Calu3 (cell line): ENCODE measurements at regions not wholly inside any gene's neighbourhood (a gene's known extent, or its start where the extent isn't known, plus 50 kb on each side); places are given as distances from the start of the nearest gene placed in this dataset.

Experiments
- BruUV-seq: library from RNA; stranded (reverse); fragments of 400-500 nt; replicated peaks from 2 replicates; lab custom pipeline; 2021; lab: Mats Ljungman, UMichigan
- CTCF ChIA-PET: fragments of 300-600 bp; sonication (Branson Sonifier 250); formaldehyde crosslinking; loops from one replicate; lab custom pipeline; 2022; ENCODE audit warnings: antibody characterized with exemption; lab: Charles Lee
- DNase-seq: peaks from one replicate; pipeline ENCODE4 v3.0.0; 2022
- H3K27ac Mint-ChIP-seq: one replicate; pipeline ENCODE4 v1.8.0; 2022; ENCODE audit warnings: mixed read lengths; ENCODE audit not compliant: unreplicated experiment
- H3K27me3 Mint-ChIP-seq: one replicate; pipeline ENCODE4 v1.8.0; 2022; ENCODE audit warnings: mixed read lengths; ENCODE audit not compliant: unreplicated experiment
- H3K36me3 Mint-ChIP-seq: one replicate; pipeline ENCODE4 v1.8.0; 2022; ENCODE audit warnings: mild to moderate bottlenecking, moderate library complexity, mixed read lengths; ENCODE audit not compliant: insufficient read depth, unreplicated experiment
- H3K4me1 Mint-ChIP-seq: one replicate; pipeline ENCODE4 v1.8.0; 2022; ENCODE audit warnings: mild to moderate bottlenecking, low read depth, mixed read lengths; ENCODE audit not compliant: unreplicated experiment
- H3K4me3 Mint-ChIP-seq: one replicate; pipeline ENCODE4 v1.8.0; 2022; ENCODE audit warnings: mild to moderate bottlenecking, low read depth, moderate library complexity, mixed read lengths; ENCODE audit not compliant: unreplicated experiment
- H3K9me3 Mint-ChIP-seq: one replicate; pipeline ENCODE4 v1.8.0; 2022; ENCODE audit warnings: low read depth, mixed read lengths; ENCODE audit not compliant: unreplicated experiment
- intact Hi-C: fragments of 100-400 bp; cut with micrococcal nuclease; formaldehyde crosslinking; loops from one replicate; pipeline ENCODE4 v1.10.0; 2022; ENCODE audit not compliant: unreplicated experiment
- TF ChIP-seq, protein P1 (sequence below): fragments of 200-600 bp; IDR thresholded peaks from one replicate; pipeline ENCODE4 v1.8.0; 2022; ENCODE audit warnings: antibody characterized with exemption; ENCODE audit not compliant: unreplicated experiment

DNA sequence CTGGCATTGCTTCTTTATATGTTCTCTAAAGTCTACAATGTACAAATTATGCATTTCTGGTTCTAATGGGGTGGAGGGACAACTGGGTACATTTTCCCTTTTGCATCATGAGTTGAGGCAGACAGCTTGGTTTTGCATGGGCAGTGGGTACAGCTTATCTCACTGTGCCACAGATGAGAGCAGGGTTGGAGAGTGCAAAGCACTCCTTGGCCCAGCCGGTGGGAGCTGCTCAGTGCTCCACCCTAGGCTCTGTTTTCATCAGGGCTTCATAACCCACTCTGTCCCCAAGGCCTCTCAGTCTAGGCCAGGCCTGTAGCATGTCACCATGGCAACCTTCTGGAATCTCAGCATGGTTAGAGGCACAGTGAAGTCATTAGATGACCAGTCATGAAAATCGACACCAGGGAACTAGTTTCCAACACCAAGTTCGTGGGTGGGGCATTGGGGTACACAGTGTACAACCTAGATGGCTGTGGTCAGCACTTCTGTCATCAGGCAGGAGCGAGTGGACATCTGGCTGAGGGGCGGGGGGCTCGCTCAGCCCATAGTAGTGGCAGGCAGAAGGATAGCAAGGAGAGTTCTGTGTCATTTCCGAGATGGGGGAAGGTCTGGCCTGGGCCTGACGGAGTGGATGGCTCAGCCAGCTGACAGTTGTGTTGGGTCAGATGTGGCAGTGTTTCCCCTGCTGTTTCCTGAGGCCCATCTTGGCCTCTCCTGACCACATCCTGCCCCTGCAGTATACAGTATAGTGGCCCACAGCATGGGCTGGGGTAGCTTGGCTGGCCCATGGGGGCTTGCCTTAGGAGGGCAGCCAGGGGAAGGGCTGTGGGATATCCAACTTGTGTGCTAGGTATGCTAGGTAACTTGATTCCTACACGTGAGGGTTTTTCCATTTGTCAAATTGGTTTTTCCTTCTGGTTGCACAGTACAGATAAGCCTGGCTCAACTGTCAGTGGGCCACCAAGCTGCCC is 75.7 kb upstream of the PRR23C start:
- H3K4me1 Mint-ChIP-seq: peaks cover 21% of the 10 kb centered on the region
- CTCF ChIA-PET: interaction anchor here (0.9 to 2.4 kb wide), 3 partner anchors 9 to 184 kb away, joined by 3 to 12 read pairs (median 6); no protein-coding TSS in a partner anchor
- DNase-seq: no peak
- TF ChIP-seq, protein P1, sequence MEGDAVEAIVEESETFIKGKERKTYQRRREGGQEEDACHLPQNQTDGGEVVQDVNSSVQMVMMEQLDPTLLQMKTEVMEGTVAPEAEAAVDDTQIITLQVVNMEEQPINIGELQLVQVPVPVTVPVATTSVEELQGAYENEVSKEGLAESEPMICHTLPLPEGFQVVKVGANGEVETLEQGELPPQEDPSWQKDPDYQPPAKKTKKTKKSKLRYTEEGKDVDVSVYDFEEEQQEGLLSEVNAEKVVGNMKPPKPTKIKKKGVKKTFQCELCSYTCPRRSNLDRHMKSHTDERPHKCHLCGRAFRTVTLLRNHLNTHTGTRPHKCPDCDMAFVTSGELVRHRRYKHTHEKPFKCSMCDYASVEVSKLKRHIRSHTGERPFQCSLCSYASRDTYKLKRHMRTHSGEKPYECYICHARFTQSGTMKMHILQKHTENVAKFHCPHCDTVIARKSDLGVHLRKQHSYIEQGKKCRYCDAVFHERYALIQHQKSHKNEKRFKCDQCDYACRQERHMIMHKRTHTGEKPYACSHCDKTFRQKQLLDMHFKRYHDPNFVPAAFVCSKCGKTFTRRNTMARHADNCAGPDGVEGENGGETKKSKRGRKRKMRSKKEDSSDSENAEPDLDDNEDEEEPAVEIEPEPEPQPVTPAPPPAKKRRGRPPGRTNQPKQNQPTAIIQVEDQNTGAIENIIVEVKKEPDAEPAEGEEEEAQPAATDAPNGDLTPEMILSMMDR: no peak
- H3K27ac Mint-ChIP-seq: no peak overlapping the region
- H3K4me3 Mint-ChIP-seq: no peak overlapping the region
- BruUV-seq: no TSS peak
- no peaks in the 10 kb centered on the region for H3K36me3 Mint-ChIP-seq
- intact Hi-C loops: no loop called here
- no peaks in the 10 kb centered on the region for H3K27me3 Mint-ChIP-seq
- H3K9me3 Mint-ChIP-seq: no peaks in the 10 kb centered on the region

DNA sequence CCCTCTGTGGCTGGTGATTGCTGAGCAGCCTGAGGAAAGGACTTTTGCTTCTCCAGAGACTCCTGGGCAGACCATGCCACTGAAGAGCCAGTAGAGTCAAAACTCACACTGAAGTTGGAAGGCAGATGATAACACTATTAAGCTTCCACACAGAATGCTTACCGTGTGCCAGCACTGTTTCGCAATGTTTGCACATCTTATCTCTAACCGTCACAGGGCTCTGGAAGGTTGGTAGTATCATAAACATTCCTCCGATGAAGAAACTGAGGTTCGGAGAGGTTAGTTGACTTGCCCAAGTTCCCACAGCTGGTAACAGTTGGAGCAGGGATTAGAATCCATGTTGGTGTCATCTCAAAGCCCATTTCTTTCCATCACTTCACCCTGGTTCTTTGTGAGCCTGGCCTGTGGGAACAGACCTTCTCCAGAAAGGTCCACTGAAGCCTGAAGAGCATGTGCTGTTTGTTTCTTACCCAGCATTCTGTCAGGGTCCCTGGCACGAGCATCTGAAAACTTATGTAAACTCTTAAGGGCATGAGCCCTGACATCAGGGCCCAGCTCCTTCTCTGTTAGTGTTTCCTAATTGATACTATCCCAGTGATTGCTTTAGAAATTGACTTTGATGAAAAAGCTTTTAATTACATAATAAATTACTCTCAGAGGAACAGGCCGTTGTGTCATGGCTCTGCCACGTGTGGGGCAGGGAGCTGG is 77.0 kb upstream of the PRR23C start:
- Mint-ChIP-seq H3K36me3 (no peaks in the 10 kb centered on the region), H3K9me3 (no peaks in the 10 kb centered on the region), H3K27ac (no peak overlapping the region), H3K4me1 (peaks cover 21% of the 10 kb centered on the region), H3K4me3 (no peak overlapping the region), H3K27me3 (no peaks in the 10 kb centered on the region)
- intact Hi-C loops: no loop called here
- no peak for DNase-seq
- TF ChIP-seq, protein P1: no peak
- CTCF ChIA-PET: interaction anchor here (0.6 to 2.4 kb wide), 4 partner anchors 10 to 732 kb away, joined by 3 to 12 read pairs (median 4); no protein-coding TSS in a partner anchor
- BruUV-seq: no TSS peak

DNA sequence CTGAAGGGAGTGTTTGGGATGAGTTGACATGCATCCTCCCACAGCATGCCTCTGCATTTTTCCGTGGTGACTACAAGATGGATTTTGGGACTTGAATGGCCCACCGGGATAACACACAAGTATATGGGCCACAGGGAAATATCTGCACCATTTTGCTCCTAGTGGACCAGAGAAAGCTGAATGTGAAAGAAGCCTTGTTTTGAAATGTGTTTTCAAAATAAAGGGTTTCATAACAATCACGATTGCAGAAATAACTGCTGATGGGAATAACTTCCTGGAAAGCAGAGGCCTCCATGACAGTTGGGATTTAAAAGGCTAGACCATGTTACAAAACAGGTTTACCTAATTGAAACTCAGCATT is 77.5 kb upstream of the PRR23C start:
- Mint-ChIP-seq H3K4me3 (no peak overlapping the region), H3K27ac (no peak overlapping the region), H3K27me3 (no peaks in the 10 kb centered on the region), H3K36me3 (no peaks in the 10 kb centered on the region), H3K9me3 (no peaks in the 10 kb centered on the region), H3K4me1 (peaks cover 21% of the 10 kb centered on the region)
- CTCF ChIA-PET: interaction anchor here (2.4 kb wide), 1 partner anchor 10 kb away, joined by 12 read pairs; no protein-coding TSS in a partner anchor
- intact Hi-C loops: no loop called here
- TF ChIP-seq, protein P1: no peak
- no TSS peak for BruUV-seq
- DNase-seq: no peak

DNA sequence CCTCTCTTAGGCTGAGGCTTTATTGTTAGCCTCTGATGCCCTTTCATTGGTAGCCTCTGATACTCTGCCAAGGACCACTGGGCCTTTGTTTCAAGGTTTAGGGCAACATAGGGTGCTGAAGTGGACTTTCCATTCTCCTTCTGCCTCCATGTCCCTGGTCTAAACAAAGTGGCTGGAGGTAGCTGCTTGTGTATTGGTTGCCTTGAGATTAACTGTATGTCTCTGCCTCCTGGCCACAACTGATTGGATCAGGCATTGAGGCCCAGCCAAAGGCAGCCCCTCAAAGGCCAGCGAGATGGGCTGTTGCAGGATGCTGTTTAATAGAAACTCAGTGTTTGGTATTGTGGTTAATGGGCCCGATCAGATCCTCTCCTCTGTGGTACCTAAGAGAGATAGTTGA is 77.9 kb upstream of the PRR23C start:
- Mint-ChIP-seq H3K9me3 (no peaks in the 10 kb centered on the region), H3K27me3 (no peaks in the 10 kb centered on the region), H3K4me3 (no peak overlapping the region), H3K4me1 (peaks cover 21% of the 10 kb centered on the region), H3K36me3 (no peaks in the 10 kb centered on the region), H3K27ac (no peak overlapping the region)
- BruUV-seq: no TSS peak
- CTCF ChIA-PET: interaction anchor here (2.4 kb wide), 1 partner anchor 11 kb away, joined by 12 read pairs; no protein-coding TSS in a partner anchor
- DNase-seq: no peak
- TF ChIP-seq, protein P1: no peak
- intact Hi-C loops: no loop called here
